ENCODE measurements at regions not wholly inside any gene's neighbourhood (a gene's known extent, or its start where the extent isn't known, plus 50 kb on each side); places are given as distances from the start of the nearest gene placed in this dataset.
"Not testable (repeated sequence)": the region's sequence is repeated elsewhere in the genome, so short reads cannot be mapped to it uniquely, and the experiment has no call there.

- no peak for DNase-seq (ENCODE audit: low read depth in 2 of 2)
Observed at GRCh38 chr5:54884195-54884536, 101.2 kb downstream of the ESM1 start.

- no peak for DNase-seq (ENCODE audit: low read depth in 2 of 2)
Observed at GRCh38 chr5:54883374-54884194, 101.8 kb downstream of the ESM1 start.

GRCh38 chr5:54882841-54883240 is 102.6 kb downstream of the ESM1 start:
- no peak for DNase-seq (ENCODE audit: low read depth in 2 of 2)

- no peak for DNase-seq (ENCODE audit: low read depth in 2 of 2)
Observed at GRCh38 chr5:54882101-54882500, 103.3 kb downstream of the ESM1 start.

GRCh38 chr5:54881286-54882005 is 103.9 kb downstream of the ESM1 start:
- DNase-seq (ENCODE audit: low read depth in 2 of 2): peak; percentile 25 to 43

- DNase-seq (ENCODE audit: low read depth in 2 of 2): no peak
Observed at GRCh38 chr5:54876976-54877375, 108.4 kb downstream of the ESM1 start.

- DNase-seq (ENCODE audit: low read depth in 2 of 2): no peak
Observed at GRCh38 chr5:54876556-54876955, 108.8 kb downstream of the ESM1 start.

GRCh38 chr5:54874337-54875021 is 110.9 kb downstream of the ESM1 start:
- DNase-seq (ENCODE audit: low read depth in 2 of 2): no peak

- no peak for DNase-seq (ENCODE audit: low read depth in 2 of 2)
Observed at GRCh38 chr5:54873691-54874090, 111.7 kb downstream of the ESM1 start.

GRCh38 chr5:54872810-54873209 is 112.6 kb downstream of the ESM1 start:
- DNase-seq (ENCODE audit: low read depth in 2 of 2): no peak

GRCh38 chr5:54870271-54870670 is 115.1 kb downstream of the ESM1 start:
- DNase-seq (ENCODE audit: low read depth in 2 of 2): no peak

- DNase-seq (ENCODE audit: low read depth in 2 of 2): no peak
Observed at GRCh38 chr5:54869691-54870090, 115.7 kb downstream of the ESM1 start.

- DNase-seq (ENCODE audit: low read depth in 2 of 2): peak; percentile 27 to 28
Observed at GRCh38 chr5:54868511-54869483, 116.6 kb downstream of the ESM1 start.

GRCh38 chr5:54867310-54867944 is 118.0 kb downstream of the ESM1 start:
- no peak for DNase-seq (ENCODE audit: low read depth in 2 of 2)

- DNase-seq (ENCODE audit: low read depth in 2 of 2): not testable (repeated sequence)
Observed at GRCh38 chr5:54864911-54865515, 120.4 kb downstream of the ESM1 start.

GRCh38 chr5:54862036-54862435 is 123.4 kb downstream of the ESM1 start:
- no peak for DNase-seq (ENCODE audit: low read depth in 2 of 2)

GRCh38 chr5:54861212-54861894 is 124.0 kb downstream of the ESM1 start:
- no peak for DNase-seq (ENCODE audit: low read depth in 2 of 2)

GRCh38 chr5:54860321-54860720 is 125.1 kb downstream of the ESM1 start:
- DNase-seq (ENCODE audit: low read depth in 2 of 2): no peak

- no peak for DNase-seq (ENCODE audit: low read depth in 2 of 2)
Observed at GRCh38 chr5:54859316-54859715, 126.1 kb downstream of the ESM1 start.
